Bronchial epithelial cell (primary cell): ENCODE measurements at regions not wholly inside any gene's neighbourhood (a gene's known extent, or its start where the extent isn't known, plus 50 kb on each side); places are given as distances from the start of the nearest gene placed in this dataset.

ENCODE experiments used
- DNase-seq: peaks from one replicate; pipeline ENCODE4 v3.0.0-alpha.2; 2010; ENCODE audit warnings: low read depth
- FAIRE-seq: peaks from 2 replicates; lab custom pipeline; 2011; peaks lifted over from hg19 to GRCh38; lab: Jason Lieb, UNC
- H3K27me3 ChIP-seq: 2 replicates; pipeline ENCODE4 v1.5.1; 2011; ENCODE audit warnings: low read length; ENCODE audit not compliant: control insufficient read depth, insufficient read depth
- H3K36me3 ChIP-seq: 2 replicates; pipeline ENCODE4 v1.5.1; 2011; ENCODE audit warnings: low read length; ENCODE audit not compliant: control insufficient read depth, insufficient read depth
- H3K4me3 ChIP-seq: 2 replicates; pipeline ENCODE4 v1.5.1; 2011; ENCODE audit warnings: mild to moderate bottlenecking, low read depth, low read length, control low read depth
- TF ChIP-seq, protein P1 (sequence below): IDR thresholded peaks from 2 replicates; pipeline ENCODE4 v1.5.1; 2011; ENCODE audit warnings: mild to moderate bottlenecking, moderate library complexity, low read length, control low read depth, inconsistent platforms; ENCODE audit not compliant: insufficient read depth, severe bottlenecking

DNA sequence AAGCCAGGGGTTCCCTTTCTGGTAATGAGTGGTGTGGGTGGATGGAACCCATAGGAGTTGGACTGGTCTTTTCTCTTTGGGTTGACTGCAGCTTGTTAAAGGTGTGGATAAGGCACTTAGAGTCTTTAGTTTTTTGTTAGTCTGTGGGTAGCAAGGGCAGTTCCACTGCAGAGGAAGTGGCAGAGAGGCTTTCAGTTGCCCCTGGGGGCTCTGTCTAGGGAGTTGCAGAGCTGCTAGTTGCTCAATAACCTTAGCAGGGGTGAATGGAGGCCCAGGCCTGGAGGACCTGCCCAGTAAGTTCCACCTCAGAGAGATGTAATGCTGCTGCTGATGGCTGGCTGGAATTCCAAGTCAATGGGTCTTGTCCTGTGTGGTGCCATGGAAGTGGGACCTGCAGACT lies 282.6 kb upstream of the NDST4 start:
- H3K4me3 ChIP-seq: no peak overlapping the region
- no peaks in the 10 kb centered on the region for H3K27me3 ChIP-seq
- FAIRE-seq (no peak), DNase-seq (no peak)
- TF ChIP-seq, protein P1, sequence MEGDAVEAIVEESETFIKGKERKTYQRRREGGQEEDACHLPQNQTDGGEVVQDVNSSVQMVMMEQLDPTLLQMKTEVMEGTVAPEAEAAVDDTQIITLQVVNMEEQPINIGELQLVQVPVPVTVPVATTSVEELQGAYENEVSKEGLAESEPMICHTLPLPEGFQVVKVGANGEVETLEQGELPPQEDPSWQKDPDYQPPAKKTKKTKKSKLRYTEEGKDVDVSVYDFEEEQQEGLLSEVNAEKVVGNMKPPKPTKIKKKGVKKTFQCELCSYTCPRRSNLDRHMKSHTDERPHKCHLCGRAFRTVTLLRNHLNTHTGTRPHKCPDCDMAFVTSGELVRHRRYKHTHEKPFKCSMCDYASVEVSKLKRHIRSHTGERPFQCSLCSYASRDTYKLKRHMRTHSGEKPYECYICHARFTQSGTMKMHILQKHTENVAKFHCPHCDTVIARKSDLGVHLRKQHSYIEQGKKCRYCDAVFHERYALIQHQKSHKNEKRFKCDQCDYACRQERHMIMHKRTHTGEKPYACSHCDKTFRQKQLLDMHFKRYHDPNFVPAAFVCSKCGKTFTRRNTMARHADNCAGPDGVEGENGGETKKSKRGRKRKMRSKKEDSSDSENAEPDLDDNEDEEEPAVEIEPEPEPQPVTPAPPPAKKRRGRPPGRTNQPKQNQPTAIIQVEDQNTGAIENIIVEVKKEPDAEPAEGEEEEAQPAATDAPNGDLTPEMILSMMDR: no peak
- H3K36me3 ChIP-seq: no peaks in the 10 kb centered on the region

DNA sequence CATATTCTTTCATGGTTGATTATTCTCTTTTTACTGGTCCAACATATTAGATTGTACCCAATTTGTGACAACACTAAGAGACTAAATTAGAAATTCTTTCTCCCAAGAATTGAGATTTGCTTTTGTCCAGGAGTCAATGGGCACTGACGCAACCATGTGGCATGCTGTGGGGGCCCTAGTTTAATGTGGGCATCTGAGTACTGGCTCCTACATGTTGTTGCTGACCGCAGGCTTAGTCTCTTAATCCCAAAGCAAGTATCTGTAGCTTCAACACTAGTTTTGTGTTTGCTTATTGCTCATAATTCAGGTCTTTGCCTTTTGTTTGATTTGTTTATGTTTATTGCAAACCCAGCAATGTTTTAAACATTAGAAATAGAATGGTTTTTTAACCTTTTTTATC lies 263.4 kb upstream of the NDST4 start:
- H3K27me3 ChIP-seq: no peaks in the 10 kb centered on the region
- FAIRE-seq (no peak), DNase-seq (no peak)
- TF ChIP-seq, protein P1: no peak
- H3K36me3 ChIP-seq: no peaks in the 10 kb centered on the region
- no peak overlapping the region for H3K4me3 ChIP-seq

DNA sequence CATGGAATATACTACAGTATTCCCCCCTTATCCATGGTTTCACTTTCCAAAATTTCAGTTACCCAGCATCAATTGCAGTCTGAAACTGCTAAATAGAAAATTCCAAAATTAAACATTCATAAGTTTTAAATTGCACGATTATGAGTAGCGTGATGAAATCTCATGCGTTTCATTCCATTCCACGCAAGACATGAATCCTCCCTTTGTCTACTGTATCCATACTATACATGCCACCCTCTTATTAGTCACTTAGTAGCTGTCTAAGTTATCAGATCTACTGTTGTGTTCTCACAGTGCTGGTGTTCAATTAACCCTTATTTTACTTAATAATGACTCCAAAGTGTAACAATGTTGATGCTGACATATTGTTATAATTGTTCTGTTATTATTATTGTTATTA lies 261.2 kb upstream of the NDST4 start:
- DNase-seq (no peak), FAIRE-seq (no peak)
- Histone ChIP-seq H3K4me3 (no peak overlapping the region), H3K27me3 (no peaks in the 10 kb centered on the region), H3K36me3 (no peaks in the 10 kb centered on the region)
- TF ChIP-seq, protein P1: no peak

DNA sequence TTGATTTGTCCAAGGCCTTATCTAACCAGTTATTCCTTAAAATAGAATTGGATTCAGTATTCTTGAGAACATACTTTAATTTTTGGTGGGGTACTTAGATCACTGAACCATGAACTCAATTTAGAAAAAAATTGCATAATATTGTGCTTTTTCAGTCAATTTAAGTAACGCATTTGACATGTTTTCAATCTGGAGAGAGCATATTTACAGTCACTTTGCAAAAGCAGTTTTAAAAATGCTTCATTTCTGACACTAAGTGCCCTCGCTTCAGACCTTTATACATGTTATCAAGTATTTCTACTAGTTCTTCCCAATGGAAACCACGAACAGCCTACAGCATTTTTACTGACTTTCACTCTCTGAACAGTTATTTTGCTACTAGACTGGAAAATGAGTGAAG lies 257.1 kb upstream of the NDST4 start:
- no peak for FAIRE-seq
- Histone ChIP-seq H3K4me3 (no peak overlapping the region), H3K36me3 (no peaks in the 10 kb centered on the region), H3K27me3 (no peaks in the 10 kb centered on the region)
- no peak for DNase-seq
- TF ChIP-seq, protein P1: no peak

DNA sequence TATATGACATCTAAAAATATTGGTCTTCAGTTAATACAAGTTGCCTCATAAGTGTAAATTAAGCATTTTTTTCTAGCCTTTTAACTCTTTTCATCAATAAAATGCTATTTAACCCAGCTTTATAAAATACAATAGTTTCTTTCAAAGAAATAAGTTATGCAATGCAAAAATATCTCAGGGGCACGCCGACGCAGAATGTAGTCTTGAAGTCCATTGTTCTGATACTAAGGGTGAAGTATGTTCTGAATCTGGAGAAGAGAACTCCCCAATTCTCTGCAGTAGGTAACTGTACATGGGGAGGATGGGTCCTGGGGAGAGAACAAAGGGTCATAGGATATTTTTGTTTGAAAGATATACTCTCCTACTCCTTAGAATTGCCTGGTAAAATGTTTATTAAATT lies 256.6 kb upstream of the NDST4 start:
- H3K27me3 ChIP-seq: no peaks in the 10 kb centered on the region
- H3K4me3 ChIP-seq: no peak overlapping the region
- no peaks in the 10 kb centered on the region for H3K36me3 ChIP-seq
- DNase-seq (no peak), FAIRE-seq (no peak)
- TF ChIP-seq, protein P1: no peak

DNA sequence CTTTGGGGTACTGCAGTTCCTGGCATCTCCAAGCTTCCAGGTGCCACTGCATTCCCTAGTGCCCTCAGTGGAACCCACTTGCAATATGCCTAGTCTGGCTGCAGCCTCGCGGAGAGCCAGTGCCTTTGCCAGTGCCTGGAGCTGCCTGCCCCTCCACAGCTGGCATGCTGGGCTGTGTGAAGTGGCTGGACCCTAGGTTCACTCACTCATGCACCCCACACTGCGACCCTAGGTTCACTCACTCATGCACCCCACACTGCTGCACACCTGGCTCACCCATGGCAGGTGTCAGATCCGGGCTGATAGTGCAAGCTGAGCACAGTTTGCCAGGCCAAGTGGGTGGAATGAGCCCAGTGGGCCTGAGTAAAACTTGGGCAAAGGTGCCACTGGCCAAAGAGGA lies 253.0 kb upstream of the NDST4 start:
- H3K27me3 ChIP-seq: no peaks in the 10 kb centered on the region
- H3K4me3 ChIP-seq: no peak overlapping the region
- DNase-seq (no peak), FAIRE-seq (no peak)
- TF ChIP-seq, protein P1: no peak
- no peaks in the 10 kb centered on the region for H3K36me3 ChIP-seq
